ENCODE measurements at regions not wholly inside any gene's neighbourhood (a gene's known extent, or its start where the extent isn't known, plus 50 kb on each side); places are given as distances from the start of the nearest gene placed in this dataset.

DNA sequence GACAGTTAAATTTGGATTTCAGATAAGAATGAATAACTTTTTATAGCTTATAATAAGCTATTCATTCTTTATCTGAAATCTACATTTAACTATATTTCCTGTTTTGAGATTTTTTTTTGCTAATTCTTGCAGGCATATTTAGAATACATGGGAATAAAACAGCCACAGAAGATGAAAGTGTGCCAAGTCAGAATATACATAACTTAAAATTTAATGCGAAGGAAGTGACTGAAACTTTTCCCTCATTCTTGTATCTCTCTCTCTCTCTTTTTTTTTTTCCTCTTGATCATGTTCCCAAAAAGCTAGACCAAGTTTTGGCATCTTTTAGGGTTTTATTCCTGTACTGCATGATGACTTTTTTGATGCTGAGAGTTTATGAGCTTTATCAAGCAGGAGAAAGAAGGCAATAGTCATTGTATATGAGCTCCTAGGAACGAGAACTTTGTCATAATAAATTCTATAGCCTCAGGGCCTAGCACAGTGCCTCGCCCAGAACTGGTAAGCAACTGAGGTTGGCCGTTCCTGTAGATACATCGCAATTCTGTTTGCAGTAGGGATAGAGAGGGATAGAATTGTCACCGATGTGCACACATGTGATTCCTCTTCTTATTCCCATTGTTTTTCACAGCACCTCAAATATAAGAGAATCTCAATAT lies 205.2 kb downstream of the MYLK4 start:
- no peak for DNase-seq
- in situ Hi-C loops (cut with MboI; ENCODE audit: low pct_unique_long_range_greater_than_20kb, low sequenced_read_pairs): no loop called here

DNA sequence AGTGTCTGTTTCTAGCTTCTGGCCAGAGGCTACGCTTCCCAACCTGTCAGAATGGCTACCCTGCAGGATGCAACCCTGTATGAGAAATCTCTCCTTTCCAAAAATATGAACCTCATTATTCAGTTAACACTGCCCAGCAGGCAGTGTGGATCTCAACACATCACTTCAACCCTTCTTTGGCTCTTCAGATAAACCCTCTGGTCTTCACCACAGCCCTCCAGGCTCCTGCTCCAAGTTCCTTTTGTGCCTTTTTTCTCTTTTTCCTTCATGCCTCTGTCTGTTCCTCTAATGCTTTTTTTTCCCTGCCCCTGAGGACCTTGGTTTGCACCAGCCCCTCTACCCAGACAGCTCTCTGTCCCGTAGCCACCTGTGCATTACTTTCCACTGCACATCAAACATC lies 207.4 kb downstream of the MYLK4 start:
- in situ Hi-C loops (cut with MboI; ENCODE audit: low pct_unique_long_range_greater_than_20kb, low sequenced_read_pairs): no loop called here
- DNase-seq: no peak

DNA sequence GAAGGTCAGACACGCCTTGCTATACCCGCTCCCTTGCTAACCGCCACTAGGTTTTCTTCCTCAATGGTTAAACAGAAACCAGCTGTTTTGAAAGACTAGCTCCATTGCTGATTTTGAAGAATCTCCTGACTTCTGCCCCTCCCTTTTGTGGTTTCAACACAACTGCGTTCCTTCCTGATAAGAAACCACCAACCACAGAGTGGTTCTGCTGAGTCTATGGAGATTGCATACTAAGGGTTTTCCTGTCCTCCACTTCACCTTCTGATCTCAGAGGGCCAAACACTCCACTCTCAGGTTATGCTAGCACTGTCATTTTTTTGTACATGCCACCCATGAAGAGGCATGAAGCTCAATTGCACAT lies 207.9 kb downstream of the MYLK4 start:
- in situ Hi-C loops (cut with MboI; ENCODE audit: low pct_unique_long_range_greater_than_20kb, low sequenced_read_pairs): no loop called here
- peak; percentile 98 for DNase-seq

DNA sequence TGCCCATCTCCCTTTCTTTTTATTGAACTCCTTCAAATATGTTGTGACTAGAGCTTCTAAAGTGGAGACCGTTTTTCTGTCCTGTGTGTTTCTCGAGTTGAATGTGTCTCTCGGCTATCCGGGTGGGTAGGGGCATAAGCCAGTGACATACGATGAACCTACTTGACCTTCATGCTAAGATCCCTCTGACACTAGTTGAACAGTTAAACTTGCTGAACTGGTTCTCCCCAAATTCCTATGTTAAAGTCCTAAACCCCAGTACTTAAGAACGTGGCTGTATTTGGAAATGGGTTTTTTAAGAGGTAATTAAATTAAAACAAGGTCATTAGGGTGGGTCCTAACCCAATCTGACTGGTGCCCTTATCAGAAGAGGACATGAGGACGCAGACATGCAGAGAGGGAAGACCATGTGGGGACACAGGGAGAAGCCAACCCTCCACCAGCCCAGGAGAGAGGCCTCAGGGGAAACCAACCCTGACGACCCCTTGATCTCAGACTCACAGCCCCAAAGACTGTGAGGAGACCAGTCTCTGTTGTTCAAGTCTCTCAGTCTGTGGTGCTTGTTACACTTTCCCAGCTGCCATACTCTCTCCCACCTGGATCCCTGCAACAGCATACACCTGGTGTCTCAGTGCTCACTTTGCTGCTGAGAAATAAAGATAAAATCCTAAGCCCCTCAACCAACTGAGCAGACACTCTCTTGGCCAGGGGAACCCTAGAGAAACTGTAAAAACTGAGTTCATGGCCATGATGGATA lies 208.4 kb downstream of the MYLK4 start:
- in situ Hi-C loops (cut with MboI; ENCODE audit: low pct_unique_long_range_greater_than_20kb, low sequenced_read_pairs): no loop called here
- DNase-seq: no peak

DNA sequence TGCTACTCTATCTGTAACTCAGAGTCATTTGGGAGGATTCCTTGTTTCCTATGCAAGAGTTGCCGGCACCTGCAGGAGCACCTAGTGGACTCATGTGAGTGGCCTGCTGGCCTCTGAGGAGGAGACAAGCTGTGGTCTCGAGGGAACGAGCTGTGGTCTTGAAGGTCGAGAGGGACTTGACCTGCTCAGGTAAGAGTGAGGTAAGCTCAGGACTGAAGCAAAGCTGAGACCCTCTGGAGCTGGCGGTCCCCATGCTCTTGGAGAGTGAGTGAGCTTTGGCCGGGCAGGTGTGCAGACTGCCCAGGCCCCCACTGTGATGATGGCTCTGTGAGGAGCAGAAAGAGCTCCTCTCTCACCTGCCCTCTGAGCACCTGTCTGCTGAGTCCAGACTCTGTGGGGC lies 214.3 kb downstream of the MYLK4 start:
- in situ Hi-C loops (cut with MboI; ENCODE audit: low pct_unique_long_range_greater_than_20kb, low sequenced_read_pairs): no loop called here

DNA sequence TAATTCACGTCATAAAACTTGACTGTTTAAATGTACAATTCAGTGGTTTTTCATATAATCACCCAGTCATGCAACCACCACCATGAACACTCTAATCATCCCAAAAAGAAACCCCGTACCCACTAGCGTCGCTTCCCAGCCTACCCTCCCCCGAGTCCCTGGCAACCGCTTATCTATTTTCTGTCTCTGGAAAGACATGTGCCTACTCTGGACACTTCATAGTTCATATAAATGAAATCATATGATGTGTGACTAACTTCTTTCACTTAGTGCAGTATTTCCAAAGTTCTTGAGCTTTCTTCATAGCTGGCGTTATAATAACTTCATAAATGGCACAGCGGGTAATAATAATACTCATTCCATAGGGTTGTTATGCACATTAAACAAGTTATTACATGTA lies 215.2 kb downstream of the MYLK4 start:
- DNase-seq: no peak
- in situ Hi-C loops (cut with MboI; ENCODE audit: low pct_unique_long_range_greater_than_20kb, low sequenced_read_pairs): no loop called here

More for the DNA sequence above, 214.3 kb downstream of the MYLK4 start:
- no peak for DNase-seq

DNA sequence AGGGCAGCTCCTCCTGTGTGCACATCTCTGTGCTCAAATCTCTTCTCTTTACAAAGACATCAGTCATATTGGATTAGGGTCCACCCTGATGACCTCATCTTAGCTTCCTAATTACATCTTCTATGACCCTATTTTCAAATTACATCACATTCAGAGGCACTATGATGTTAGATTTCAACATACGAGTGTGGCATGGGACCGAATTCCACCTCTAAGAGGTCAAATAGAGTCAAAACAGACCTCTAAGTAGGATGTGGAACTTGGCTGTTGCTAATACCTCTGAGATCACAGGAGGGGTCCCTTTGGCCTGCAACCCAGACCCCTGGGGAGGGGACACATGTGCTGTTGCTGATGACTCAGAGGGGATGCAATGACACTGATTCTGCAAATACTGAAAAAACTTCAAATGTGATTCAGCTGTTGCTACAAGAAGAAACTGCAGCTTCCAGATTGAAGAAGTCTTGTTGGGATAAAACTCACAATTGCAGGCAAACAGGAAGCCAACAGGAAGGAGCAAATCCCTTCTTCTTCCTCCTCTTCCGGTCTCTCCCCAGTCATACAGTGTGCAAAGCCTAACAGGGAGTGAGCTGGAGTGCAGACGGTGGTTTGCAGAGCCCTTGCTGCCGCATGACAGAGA lies 216.2 kb downstream of the MYLK4 start:
- in situ Hi-C loops (cut with MboI; ENCODE audit: low pct_unique_long_range_greater_than_20kb, low sequenced_read_pairs): no loop called here
- DNase-seq: peak; percentile 34

DNA sequence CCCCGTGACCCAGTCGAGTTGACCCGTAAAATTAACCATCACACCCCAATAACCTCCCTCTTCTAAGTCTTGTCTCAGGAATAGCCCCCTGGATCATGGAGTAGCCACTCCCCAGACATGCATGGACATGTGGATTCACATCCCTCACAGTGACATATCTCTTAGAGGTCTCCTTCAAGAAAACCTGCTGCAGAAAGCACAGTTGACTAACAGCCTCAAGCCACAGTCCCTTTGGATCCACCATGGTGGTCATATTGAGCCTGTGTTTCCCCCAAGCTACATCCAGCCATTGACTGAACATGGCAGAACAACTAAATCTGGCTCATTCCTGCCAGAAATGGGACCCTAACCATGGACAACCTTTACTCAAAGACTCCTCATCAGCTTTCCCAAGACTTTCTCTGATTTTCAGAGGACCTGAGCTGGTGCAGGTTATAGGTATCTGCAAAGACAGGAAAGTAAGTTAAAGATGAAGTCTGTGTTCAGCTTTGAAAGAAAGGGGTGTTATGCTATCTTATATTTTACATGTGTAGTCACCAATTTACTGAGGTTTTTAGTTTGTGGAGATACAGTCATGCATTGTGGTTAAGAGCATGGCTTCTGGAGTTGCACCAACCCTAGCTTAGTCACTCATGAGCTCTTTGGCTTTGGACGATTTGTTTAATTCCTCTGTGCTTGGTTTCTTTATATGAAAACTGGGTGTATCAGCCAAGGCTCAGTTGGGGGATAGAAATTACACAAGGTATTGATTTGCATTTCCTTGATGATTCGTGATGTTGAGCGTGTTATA lies 219.1 kb downstream of the MYLK4 start:
- no peak for DNase-seq
- in situ Hi-C loops (cut with MboI; ENCODE audit: low pct_unique_long_range_greater_than_20kb, low sequenced_read_pairs): no loop called here

DNA sequence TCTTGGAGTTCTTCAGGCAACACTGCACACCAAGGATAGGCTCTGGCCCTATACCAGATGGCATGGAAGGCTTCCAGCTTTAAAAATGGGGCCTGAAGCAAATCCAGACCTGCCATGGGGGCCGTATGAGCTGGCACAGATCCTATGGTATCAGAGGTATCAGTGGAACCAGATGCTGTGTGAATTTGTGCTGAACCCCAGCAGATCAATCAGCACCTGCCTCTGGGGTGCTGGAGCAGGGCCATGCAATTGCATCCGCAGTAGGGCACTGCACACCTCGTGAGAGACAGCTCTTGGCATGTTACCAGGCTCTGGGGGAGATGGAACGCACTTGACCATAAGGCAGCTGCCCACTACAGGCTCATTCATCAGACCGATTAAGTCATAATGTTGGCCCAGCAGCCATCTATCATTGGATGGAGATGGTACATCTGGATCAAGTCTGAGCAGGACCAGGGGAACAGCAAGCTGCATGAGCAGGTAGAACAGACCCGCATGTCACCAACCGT lies 221.5 kb downstream of the MYLK4 start:
- in situ Hi-C loops (cut with MboI; ENCODE audit: low pct_unique_long_range_greater_than_20kb, low sequenced_read_pairs): no loop called here
- no peak for DNase-seq

DNA sequence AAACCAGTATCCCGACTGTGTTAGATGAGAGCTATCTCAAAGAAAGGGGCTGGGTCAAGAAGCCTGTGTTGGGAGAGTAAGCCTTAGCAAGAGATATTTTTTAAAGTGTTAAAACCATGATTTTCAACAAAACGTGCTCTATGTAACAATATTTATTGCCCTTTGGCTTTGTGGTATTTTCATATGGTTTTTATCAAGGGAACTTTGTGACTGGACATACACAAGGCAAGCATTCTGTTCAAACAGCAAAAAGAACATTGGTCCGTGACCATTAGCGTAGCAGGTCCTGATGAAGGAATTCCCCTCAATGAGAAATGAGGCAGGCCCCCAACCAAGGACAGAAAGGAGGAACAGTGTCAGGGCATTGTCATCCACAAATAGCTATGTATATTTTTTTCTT lies 222.6 kb downstream of the MYLK4 start:
- in situ Hi-C loops (cut with MboI; ENCODE audit: low pct_unique_long_range_greater_than_20kb, low sequenced_read_pairs): no loop called here
- DNase-seq: no peak

DNA sequence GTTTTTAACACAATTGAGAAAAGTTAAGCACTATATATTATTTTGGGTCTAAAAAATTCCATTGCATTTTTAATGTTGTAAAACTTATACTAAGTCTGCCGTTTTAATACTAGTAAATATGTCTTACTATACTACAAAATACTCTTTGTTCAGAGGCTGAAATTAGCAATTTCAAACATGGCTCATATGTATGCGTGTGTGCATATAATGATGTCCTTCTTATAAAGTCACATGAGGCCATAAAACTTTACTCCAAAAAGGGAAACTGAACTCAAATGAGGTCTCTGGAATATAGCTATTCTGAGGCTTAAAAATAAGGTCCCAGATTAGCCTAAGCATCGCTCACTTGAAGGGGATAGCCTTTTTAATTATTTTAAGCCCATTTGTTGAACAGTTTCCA lies 224.0 kb downstream of the MYLK4 start:
- in situ Hi-C loops (cut with MboI; ENCODE audit: low pct_unique_long_range_greater_than_20kb, low sequenced_read_pairs): no loop called here
- no peak for DNase-seq

DNA sequence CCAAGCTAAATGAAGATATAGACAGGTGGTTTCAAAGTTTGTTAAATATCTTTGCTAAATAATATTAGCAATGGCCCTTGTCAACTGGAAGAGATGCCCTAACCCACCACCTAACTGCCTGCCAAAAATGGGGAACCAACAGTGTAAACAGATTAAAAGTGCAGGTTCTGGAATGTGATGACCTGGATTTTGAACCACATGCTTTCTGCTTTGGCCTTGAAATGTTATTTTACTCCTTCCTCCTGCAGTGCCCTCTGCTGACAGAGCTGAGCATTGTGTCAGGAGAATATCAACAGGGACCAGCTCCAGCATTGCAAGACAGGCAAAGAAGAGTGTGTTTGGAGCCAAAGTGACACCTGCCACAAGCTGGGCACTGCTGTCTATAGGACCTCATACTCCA lies 226.6 kb downstream of the MYLK4 start:
- in situ Hi-C loops (cut with MboI; ENCODE audit: low pct_unique_long_range_greater_than_20kb, low sequenced_read_pairs): no loop called here
- DNase-seq: peak; percentile 41

DNA sequence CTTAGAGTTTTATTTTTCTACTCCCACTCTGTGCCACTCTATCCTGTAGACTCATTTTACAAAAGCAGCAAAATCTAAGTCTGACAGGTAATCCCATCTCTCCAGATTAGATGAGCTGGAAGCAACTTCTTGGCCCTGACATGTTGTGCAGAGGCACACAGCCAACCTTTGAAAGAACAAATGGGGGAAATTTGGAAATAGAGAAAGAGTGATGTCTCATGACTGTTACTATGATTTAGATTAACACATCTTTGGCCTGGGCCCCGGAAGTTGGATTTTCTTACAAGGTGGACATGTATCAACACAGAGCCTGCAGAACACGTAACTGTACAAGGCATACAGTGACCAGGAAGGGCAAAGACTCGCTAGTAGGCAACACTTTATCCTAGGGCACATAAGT lies 227.7 kb downstream of the MYLK4 start:
- no peak for DNase-seq
- in situ Hi-C loops (cut with MboI; ENCODE audit: low pct_unique_long_range_greater_than_20kb, low sequenced_read_pairs): no loop called here

DNA sequence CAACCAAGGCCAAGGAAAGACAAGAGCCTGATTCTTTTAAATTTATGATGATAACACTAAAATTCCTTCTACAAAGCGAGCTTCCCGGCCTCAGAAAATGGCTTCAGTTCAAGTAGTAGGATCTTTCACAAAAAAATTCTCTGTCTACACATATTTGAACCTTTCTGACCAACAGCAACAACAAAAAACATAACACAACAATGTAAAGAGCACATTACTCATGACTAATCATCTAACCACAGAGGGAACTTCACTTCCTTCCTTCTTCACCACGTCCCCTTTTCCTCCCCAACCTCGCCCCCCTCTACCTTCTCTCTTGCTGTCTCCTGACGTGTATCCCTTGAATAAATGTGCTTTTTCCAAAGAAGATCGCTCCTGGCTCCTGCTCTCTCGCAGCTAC lies 228.2 kb downstream of the MYLK4 start:
- in situ Hi-C loops (cut with MboI; ENCODE audit: low pct_unique_long_range_greater_than_20kb, low sequenced_read_pairs): no loop called here
- peak; percentile 62 for DNase-seq

DNA sequence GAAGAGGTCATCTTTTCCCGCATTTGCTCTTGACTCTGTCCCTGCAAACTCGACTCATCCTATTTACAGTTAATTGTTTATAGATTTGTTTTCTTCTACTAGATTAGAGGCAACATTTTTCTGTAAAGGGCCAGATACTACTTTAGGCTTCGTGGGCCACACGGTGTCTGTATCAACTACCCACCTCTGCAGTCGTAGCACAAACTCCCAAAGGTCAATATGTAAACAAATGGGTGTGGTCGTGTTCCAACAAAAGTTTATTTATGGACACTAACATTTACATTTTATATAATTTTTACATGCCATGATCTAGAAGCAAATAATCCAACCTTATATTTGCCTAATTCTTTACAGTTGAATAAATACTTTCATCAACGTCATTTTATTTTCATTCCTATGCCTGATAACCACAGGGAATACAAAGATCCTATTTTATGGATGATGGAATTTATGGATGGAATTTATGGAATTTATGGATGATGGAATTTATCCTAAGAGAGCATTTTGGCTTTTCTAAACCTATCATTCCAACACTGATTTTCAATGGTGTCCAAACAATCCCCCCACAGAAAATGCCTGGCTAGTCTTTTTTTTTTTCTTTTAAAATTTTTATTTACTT lies 232.8 kb downstream of the MYLK4 start:
- no peak for DNase-seq
- in situ Hi-C loops (cut with MboI; ENCODE audit: low pct_unique_long_range_greater_than_20kb, low sequenced_read_pairs): no loop called here

DNA sequence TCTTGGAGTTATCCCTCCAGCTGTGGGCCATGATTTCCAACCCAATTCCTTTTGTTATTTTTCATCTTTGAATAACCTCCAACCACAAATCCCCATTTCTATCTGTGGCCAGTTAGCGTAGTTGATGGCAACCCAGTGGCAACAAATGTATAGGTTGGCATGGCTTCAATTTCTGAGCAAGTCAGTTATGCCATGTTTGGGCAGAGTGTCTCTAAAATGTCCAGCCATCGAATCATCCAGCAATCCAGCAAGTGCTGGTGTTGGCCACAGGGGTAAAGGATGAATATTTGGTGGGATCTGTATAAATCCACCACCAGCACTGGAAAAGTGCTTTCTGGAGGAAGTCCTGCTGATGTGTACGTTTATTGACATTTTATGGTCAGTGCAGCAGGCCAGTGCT lies 233.3 kb downstream of the MYLK4 start:
- in situ Hi-C loops (cut with MboI; ENCODE audit: low pct_unique_long_range_greater_than_20kb, low sequenced_read_pairs): no loop called here
- no peak for DNase-seq

DNA sequence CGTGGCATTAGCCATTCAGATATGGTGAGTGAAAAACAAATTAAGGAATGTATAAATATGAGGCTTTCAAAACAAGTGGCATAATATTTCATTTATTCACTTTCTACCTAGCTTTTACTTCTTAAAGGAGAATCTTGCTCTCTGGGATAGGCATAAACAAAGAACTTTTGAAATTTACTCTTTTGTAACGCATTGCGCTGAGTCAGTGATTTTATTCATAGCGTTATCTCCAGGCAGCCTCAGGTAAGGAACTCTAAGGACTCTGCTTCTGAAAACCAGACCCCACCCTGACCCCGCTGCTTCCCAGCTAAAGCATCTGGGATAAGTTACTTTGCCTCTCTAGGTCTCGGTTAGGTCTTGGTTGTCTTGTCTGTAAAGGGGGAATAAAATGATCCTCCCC lies 234.7 kb downstream of the MYLK4 start:
- DNase-seq: no peak
- in situ Hi-C loops (cut with MboI; ENCODE audit: low pct_unique_long_range_greater_than_20kb, low sequenced_read_pairs): no loop called here

DNA sequence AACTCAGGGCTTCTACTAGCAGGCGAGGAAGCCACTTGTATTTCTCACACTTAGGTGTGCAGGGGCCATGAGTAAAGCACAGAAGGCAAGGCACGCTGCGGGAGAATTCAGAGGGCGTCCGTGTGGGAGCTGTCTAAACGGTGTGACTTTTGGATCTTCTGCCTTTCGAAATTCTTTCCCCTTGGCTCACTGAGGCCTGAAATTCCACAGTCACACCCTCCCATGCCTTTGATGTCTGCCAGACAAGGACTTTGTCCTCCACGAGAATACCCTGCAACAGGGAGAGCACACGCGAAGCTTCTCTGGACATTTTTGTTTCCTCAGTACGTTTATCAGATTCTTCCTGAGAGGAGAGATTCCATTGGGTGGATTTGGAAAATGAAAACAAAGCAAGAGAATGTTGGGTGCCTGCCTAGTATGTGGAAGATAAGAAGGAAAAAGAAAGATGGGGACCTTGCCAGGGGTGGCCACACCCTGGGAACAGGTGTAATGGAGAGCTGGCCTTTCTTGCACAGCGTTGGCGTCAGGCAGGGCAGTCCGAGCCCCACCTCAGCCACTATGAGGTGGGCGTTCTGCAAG lies 235.7 kb downstream of the MYLK4 start:
- DNase-seq: no peak
- in situ Hi-C loops (cut with MboI; ENCODE audit: low pct_unique_long_range_greater_than_20kb, low sequenced_read_pairs): no loop called here

DNA sequence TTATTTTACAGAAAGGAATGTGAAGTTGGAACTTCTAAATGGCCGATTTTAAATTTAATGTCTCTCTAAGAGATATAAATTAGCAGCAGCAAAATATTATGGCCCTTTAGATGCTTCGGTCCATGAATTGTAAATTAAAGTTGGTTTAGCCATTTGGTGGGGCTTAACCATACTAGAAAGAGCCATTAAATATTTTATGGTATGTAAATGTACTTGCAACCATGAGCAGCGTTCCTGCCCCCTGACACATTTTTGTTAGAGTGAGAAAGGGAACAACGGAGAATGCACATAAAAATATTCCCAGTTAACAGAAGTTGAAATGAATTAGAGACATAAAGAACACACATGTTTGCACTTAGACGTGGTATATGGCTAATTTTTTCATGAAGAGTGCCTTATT lies 237.9 kb downstream of the MYLK4 start:
- DNase-seq: no peak
- in situ Hi-C loops (cut with MboI; ENCODE audit: low pct_unique_long_range_greater_than_20kb, low sequenced_read_pairs): no loop called here
